ENCODE measurements at regions not wholly inside any gene's neighbourhood (a gene's known extent, or its start where the extent isn't known, plus 50 kb on each side); places are given as distances from the start of the nearest gene placed in this dataset.

DNA sequence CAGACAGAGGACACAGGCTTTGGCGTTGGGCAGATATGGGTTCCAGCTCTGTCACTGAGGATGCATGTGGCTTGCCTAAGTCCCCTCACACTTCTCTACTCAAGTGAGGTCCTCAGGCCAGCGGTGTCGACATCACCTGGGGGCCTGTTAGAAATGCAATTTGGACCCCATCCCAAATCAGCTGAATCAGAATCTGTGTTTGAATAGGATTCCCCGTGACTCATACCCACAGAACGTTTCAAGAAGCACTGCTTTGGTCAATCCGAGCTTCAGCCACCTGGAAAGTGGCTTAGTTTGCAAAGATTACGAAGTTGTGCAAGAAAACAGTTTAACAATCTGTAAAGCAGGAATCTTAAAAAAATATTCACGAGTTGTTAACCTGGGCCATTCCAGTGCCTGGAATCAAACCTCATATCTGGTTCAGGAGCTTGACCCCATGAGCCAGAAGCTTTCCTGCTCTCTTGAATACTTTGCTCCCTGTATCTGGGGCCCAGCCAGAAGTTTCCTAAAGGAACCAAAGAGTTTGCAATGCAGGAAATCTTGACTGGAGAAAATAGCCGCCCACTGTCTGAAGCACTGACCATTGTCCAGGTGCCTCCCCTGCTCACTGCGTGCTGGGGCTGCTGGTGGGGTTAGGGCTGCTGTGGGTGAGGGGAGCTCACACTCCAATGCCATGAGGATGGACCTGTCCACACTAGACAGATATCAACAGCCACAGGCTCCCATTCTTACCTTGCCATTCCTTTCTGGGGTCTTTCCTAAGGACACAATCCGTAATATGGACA, 208.5 kb upstream of the LINGO1 start:
- Histone ChIP-seq H3K27ac (no peak overlapping the region), H3K4me3 (no peak overlapping the region), H3K27me3 (no peaks in the 10 kb centered on the region), H3K4me1 (no peaks in the 10 kb centered on the region), H3K9me3 (peaks cover 0 to 6% of the 10 kb centered on the region in 2 donors), H3K36me3 (no peaks in the 10 kb centered on the region)
- TF ChIP-seq, protein P1, sequence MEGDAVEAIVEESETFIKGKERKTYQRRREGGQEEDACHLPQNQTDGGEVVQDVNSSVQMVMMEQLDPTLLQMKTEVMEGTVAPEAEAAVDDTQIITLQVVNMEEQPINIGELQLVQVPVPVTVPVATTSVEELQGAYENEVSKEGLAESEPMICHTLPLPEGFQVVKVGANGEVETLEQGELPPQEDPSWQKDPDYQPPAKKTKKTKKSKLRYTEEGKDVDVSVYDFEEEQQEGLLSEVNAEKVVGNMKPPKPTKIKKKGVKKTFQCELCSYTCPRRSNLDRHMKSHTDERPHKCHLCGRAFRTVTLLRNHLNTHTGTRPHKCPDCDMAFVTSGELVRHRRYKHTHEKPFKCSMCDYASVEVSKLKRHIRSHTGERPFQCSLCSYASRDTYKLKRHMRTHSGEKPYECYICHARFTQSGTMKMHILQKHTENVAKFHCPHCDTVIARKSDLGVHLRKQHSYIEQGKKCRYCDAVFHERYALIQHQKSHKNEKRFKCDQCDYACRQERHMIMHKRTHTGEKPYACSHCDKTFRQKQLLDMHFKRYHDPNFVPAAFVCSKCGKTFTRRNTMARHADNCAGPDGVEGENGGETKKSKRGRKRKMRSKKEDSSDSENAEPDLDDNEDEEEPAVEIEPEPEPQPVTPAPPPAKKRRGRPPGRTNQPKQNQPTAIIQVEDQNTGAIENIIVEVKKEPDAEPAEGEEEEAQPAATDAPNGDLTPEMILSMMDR (IDR thresholded peaks at IDR 0.05): no peak
- no peak for DNase-seq (ENCODE audit: low spot score)

DNA sequence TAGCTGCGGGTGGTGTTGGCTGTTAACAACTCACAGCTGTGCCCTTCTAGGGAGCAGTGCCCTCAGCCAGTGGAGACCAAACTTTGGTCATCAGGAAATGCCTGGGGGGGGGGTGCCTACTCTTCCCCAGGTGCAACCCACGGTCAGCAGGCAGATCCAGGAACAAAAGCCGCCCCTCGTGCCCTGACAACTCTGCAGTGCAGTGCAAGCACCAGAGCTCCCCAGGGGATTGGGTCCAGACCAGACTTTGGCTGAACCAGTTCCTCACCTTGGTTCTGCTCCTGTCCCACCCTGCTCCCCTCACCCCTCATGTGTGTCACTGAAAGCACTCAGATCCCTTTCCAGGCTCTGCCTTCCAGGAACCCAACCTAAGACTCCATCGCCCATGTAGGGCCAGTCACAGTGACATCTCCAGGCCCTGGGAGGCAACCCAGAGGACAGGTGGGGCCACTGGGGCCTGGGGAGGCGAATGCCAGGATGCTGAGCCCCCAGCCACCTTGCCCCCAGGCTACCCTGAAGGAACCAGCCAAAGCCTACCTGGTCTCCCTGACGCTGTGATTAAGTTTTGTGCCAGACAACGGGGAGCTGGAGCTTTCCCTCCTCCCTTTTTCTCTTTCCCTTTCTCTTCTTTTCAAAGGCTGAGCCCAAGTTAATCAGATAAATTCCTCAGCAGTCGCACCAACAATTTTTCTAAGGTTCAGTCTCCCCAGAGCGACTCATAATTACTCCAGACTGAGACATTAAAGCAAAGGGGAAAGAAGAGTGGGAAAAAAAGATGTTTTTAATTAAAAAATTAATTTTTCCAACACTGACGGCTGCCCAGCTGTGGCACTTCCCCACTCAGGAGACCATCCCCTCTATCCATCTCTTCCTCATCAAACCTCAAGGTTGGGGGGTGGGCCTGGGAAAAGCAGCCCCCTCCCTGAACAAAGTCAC, 207.5 kb upstream of the LINGO1 start:
- no peaks in the 10 kb centered on the region for H3K27me3 ChIP-seq
- TF ChIP-seq, protein P1 (IDR thresholded peaks at IDR 0.05): no peak
- H3K9me3 ChIP-seq: peaks cover 0 to 6% of the 10 kb centered on the region in 2 donors
- H3K4me1 ChIP-seq: no peaks in the 10 kb centered on the region
- no peak overlapping the region for H3K27ac ChIP-seq
- H3K4me3 ChIP-seq: no peak overlapping the region
- no peaks in the 10 kb centered on the region for H3K36me3 ChIP-seq
- DNase-seq (ENCODE audit: low spot score): no peak

DNA sequence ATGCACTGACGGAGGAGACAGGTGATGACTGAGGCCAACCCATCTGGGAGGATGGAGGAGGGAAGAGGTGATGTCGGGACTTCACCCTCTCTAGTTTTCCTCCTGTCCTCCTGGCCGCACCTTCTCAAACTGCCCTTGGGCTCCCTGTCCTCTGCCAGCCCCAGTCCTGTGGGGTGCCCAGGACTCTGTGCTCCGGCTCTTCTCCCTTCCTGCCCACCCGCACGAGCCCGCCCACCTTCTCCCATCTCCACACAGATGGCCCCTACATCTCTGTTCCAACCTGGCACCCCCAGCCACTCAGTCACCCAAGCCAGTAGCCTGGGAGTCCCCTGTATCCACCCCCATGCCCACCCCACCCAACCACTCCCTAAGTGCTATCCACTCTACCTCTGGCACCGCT, 206.7 kb upstream of the LINGO1 start:
- Histone ChIP-seq H3K27ac (no peak overlapping the region), H3K36me3 (no peaks in the 10 kb centered on the region), H3K4me1 (no peaks in the 10 kb centered on the region), H3K4me3 (no peak overlapping the region), H3K9me3 (no peaks in the 10 kb centered on the region), H3K27me3 (no peaks in the 10 kb centered on the region)
- TF ChIP-seq, protein P1 (IDR thresholded peaks at IDR 0.05): no peak
- no peak for DNase-seq (ENCODE audit: low spot score)

DNA sequence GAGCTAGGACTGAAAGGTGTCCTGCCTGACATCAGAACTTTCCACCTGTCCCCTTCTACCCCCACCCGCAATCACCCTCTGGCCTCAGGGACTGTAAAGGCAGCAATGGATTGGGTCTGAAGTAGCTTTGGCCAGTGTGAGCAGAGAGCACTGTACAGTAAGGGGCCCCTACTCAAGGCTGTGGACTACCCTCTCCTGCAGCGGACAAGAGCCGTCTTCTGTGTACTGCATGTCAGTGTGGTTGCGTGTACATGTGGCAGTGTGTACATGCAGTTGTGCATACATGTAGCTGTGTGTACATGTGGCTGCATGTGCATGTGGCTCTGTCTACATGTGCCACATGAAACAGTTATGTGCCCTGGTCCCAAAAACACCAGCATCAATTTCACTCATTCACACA, 205.9 kb upstream of the LINGO1 start:
- DNase-seq (ENCODE audit: low spot score): no peak
- Histone ChIP-seq H3K27me3 (no peaks in the 10 kb centered on the region), H3K27ac (no peak overlapping the region), H3K9me3 (no peaks in the 10 kb centered on the region), H3K4me3 (no peak overlapping the region), H3K4me1 (no peaks in the 10 kb centered on the region), H3K36me3 (no peaks in the 10 kb centered on the region)
- TF ChIP-seq, protein P1 (IDR thresholded peaks at IDR 0.05): no peak

DNA sequence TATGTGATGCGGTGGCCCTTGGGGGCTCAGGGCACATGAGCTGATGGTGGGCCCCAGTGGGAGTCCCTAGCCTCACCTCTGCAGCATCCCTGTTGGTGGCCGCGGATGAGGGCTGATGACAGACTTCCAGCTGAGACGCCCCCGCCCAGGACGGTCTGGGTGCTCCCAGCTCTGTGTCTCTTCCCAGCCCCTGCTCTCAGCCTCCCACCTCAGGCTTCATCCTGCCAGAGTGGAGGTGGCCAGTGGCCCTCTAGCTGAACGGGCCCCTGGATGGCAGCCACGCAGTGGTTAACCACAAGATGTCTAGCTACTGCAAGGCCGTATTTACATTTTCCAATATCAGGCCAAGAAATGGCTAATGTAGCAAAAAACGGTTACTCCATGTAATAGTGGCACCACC, 205.3 kb upstream of the LINGO1 start:
- Histone ChIP-seq H3K36me3 (no peaks in the 10 kb centered on the region), H3K27me3 (no peaks in the 10 kb centered on the region), H3K27ac (no peak overlapping the region), H3K4me3 (no peak overlapping the region), H3K4me1 (no peaks in the 10 kb centered on the region), H3K9me3 (no peaks in the 10 kb centered on the region)
- no peak for DNase-seq (ENCODE audit: low spot score)
- TF ChIP-seq, protein P1 (IDR thresholded peaks at IDR 0.05): no peak
